AG10803 (cell line): ENCODE measurements at regions not wholly inside any gene's neighbourhood (a gene's known extent, or its start where the extent isn't known, plus 50 kb on each side); places are given as distances from the start of the nearest gene placed in this dataset.

Experiments used
- DNase-seq: peaks from one replicate; pipeline ENCODE4 v3.0.0; 2010; ENCODE audit warnings: low read depth
- H3K4me3 ChIP-seq: 2 replicates; pipeline ENCODE4 v1.5.1; 2011; ENCODE audit warnings: mild to moderate bottlenecking, low read length, control low read depth
- CTCF ChIP-seq: conservative IDR thresholded peaks from 2 replicates; pipeline ENCODE4 v1.5.1; 2011; ENCODE audit warnings: mild to moderate bottlenecking, low read length, control low read depth, inconsistent platforms

- no peak for DNase-seq
- no peak for TF ChIP-seq CTCF
- no peak overlapping the region for H3K4me3 ChIP-seq
Measured at GRCh38 chr3:28173836-28174235, 67.6 kb upstream of the CMC1 start.

GRCh38 chr3:28186748-28187147 is 54.7 kb upstream of the CMC1 start:
- no peak overlapping the region for H3K4me3 ChIP-seq
- DNase-seq, result no peak
- TF ChIP-seq CTCF, result no peak

GRCh38 chr3:28188686-28189085 is 52.7 kb upstream of the CMC1 start:
- TF ChIP-seq CTCF, result no peak
- H3K4me3 ChIP-seq, result no peak overlapping the region

GRCh38 chr3:28191363-28191762 is 50.1 kb upstream of the CMC1 start:
- no peak overlapping the region for H3K4me3 ChIP-seq
- no peak for TF ChIP-seq CTCF
- no peak for DNase-seq

More at GRCh38 chr3:28188686-28189085, 52.7 kb upstream of the CMC1 start:
- no peak for DNase-seq
